Breast epithelium (tissue), 4 donors: ENCODE measurements at regions not wholly inside any gene's neighbourhood (a gene's known extent, or its start where the extent isn't known, plus 50 kb on each side); places are given as distances from the start of the nearest gene placed in this dataset.

ENCODE experiments used
- DNase-seq, 2 donors: peaks; one replicate each; pipeline ENCODE4 v3.0.0-alpha.2; 2019; ENCODE audit warnings: low spot score in 2 of 2
- H3K27ac ChIP-seq, 2 donors: fragments of 200-600 bp; sonication (generic) in 1 of 2; one replicate each; pipeline ENCODE4 v1.5.1; 2016 to 2019; ENCODE audit warnings: mild to moderate bottlenecking in 1 of 2
- H3K27me3 ChIP-seq, 2 donors: fragments of 200-600 bp; sonication (generic) in 1 of 2; one replicate each; pipeline versions ENCODE4 v1.5.1 to v1.6.0; 2017 to 2019; ENCODE audit warnings: control low read depth in 1 of 2, mild to moderate bottlenecking in 1 of 2
- H3K36me3 ChIP-seq: fragments of 200-600 bp; one replicate; pipeline ENCODE4 v1.5.1; 2019
- H3K4me1 ChIP-seq, 2 donors: fragments of 200-600 bp; sonication (generic); one replicate each; pipeline ENCODE4 v1.5.1; 2016 to 2019; ENCODE audit warnings: control low read depth in 1 of 2
- H3K4me3 ChIP-seq, 3 donors: fragments of 200-600 bp; sonication (generic); 1 replicate in 2 of 3; 2 replicates in 1 of 3; pipeline ENCODE4 v1.5.1; 2016 to 2019; ENCODE audit warnings: mild to moderate bottlenecking in 3 of 3, moderate library complexity in 2 of 3
- H3K9me3 ChIP-seq, 2 donors: fragments of 200-600 bp; sonication (generic) in 1 of 2; one replicate each; pipeline ENCODE4 v1.5.1; 2016 to 2019; ENCODE audit warnings: control low read depth in 1 of 2
- CTCF ChIP-seq, 3 donors: fragments of 450-650 bp; IDR thresholded peaks; one replicate each; pipeline ENCODE4 v1.5.1; 2016 to 2017; ENCODE audit warnings: antibody characterized with exemption in 3 of 3, mild to moderate bottlenecking in 3 of 3, moderate library complexity in 3 of 3
- POLR2A ChIP-seq: fragments of 450-650 bp; IDR thresholded peaks from one replicate; pipeline ENCODE4 v1.6.1; 2016; ENCODE audit warnings: antibody characterized with exemption, mild to moderate bottlenecking, moderate library complexity
- POLR2AphosphoS5 ChIP-seq, 3 donors: sonication (generic); formaldehyde crosslinking; IDR thresholded peaks; one replicate each; pipeline ENCODE4 v1.6.1; 2017; ENCODE audit warnings: antibody characterized with exemption in 3 of 3
- intact Hi-C: fragments of 100-400 bp; cut with DNase I; formaldehyde crosslinking; loops from one replicate; pipeline ENCODE4 v1.15.1; 2023; ENCODE audit warnings: low total_unique reads

- DNase-seq, result no peak
- Histone ChIP-seq H3K4me3 (no peak overlapping the region), H3K27me3 (no peaks in the 10 kb centered on the region), H3K36me3 (no peaks in the 10 kb centered on the region), H3K27ac (no peak overlapping the region), H3K9me3 (no peaks in the 10 kb centered on the region), H3K4me1 (no peaks in the 10 kb centered on the region)
- TF ChIP-seq POLR2AphosphoS5 (IDR thresholded peaks at IDR 0.05), result no peak
- TF ChIP-seq CTCF (IDR thresholded peaks at IDR 0.05), result no peak
- TF ChIP-seq POLR2A, result no peak
- intact Hi-C loops, result no loop called here
Observed at GRCh38 chr10:85318809-85319807, 990.7 kb downstream of the CCSER2 start.

GRCh38 chr10:85319826-85320225, 991.4 kb downstream of the CCSER2 start:
- Histone ChIP-seq H3K4me1 (no peaks in the 10 kb centered on the region), H3K27ac (no peak overlapping the region), H3K4me3 (no peak overlapping the region), H3K36me3 (no peaks in the 10 kb centered on the region), H3K9me3 (no peaks in the 10 kb centered on the region), H3K27me3 (no peaks in the 10 kb centered on the region)
- DNase-seq, result no peak
- TF ChIP-seq CTCF (IDR thresholded peaks at IDR 0.05), result no peak
- no peak for TF ChIP-seq POLR2A
- TF ChIP-seq POLR2AphosphoS5 (IDR thresholded peaks at IDR 0.05), result no peak
- intact Hi-C loops, result no loop called here

- no peaks in the 10 kb centered on the region for H3K36me3 ChIP-seq
- DNase-seq, result no peak
- no peaks in the 10 kb centered on the region for H3K27me3 ChIP-seq
- intact Hi-C loops, result no loop called here
- no peaks in the 10 kb centered on the region for H3K4me1 ChIP-seq
- H3K27ac ChIP-seq, result no peak overlapping the region
- H3K4me3 ChIP-seq, result no peak overlapping the region
- TF ChIP-seq CTCF (IDR thresholded peaks at IDR 0.05), result no peak
- no peak for TF ChIP-seq POLR2AphosphoS5 (IDR thresholded peaks at IDR 0.05)
- H3K9me3 ChIP-seq, result peaks cover 0 to 26% of the 10 kb centered on the region in 2 donors
Observed at GRCh38 chr10:85333594-85333993, 1005.2 kb downstream of the CCSER2 start.

- Histone ChIP-seq H3K9me3 (no peaks in the 10 kb centered on the region), H3K27ac (no peak overlapping the region), H3K36me3 (no peaks in the 10 kb centered on the region), H3K4me3 (no peak overlapping the region), H3K27me3 (no peaks in the 10 kb centered on the region), H3K4me1 (no peaks in the 10 kb centered on the region)
- intact Hi-C loops, result no loop called here
- DNase-seq, result no peak
- TF ChIP-seq POLR2AphosphoS5 (IDR thresholded peaks at IDR 0.05) (no peak), CTCF (IDR thresholded peaks at IDR 0.05) (no peak), POLR2A (no peak)
Observed at GRCh38 chr10:85362401-85362800, 1004.2 kb downstream of the GRID1 start.

GRCh38 chr10:85377029-85377806, 989.4 kb downstream of the GRID1 start:
- TF ChIP-seq POLR2AphosphoS5 (IDR thresholded peaks at IDR 0.05), result no peak
- TF ChIP-seq POLR2A, result no peak
- no peak for TF ChIP-seq CTCF (IDR thresholded peaks at IDR 0.05)
- intact Hi-C loops, result no loop called here
- no peak overlapping the region for H3K27ac ChIP-seq

More at GRCh38 chr10:85377029-85377806, 989.4 kb downstream of the GRID1 start:
- no peak for DNase-seq
- H3K4me3 ChIP-seq, result no peak overlapping the region
- H3K27me3 ChIP-seq, result no peaks in the 10 kb centered on the region
- H3K36me3 ChIP-seq, result no peaks in the 10 kb centered on the region
- H3K4me1 ChIP-seq, result no peaks in the 10 kb centered on the region
- H3K9me3 ChIP-seq, result peaks cover 0 to 5% of the 10 kb centered on the region in 2 donors
